Mammary epithelial cell (primary cell): ENCODE measurements at regions not wholly inside any gene's neighbourhood (a gene's known extent, or its start where the extent isn't known, plus 50 kb on each side); places are given as distances from the start of the nearest gene placed in this dataset.

Experiments used
- EZH2 ChIP-seq: IDR thresholded peaks from 2 replicates; pipeline ENCODE4 v1.6.1; 2012; ENCODE audit warnings: low read length, inconsistent platforms, borderline replicate concordance
- TF ChIP-seq, protein P1 (sequence below), 2 donors: IDR thresholded peaks in 1 of 2; conservative IDR thresholded peaks in 1 of 2; 2 replicates each; pipeline ENCODE4 v1.5.1; 2011 to 2012; ENCODE audit warnings: inconsistent platforms in 2 of 2, low read length in 2 of 2, mild to moderate bottlenecking in 2 of 2, control low read depth in 1 of 2, low read depth in 1 of 2; ENCODE audit not compliant: insufficient read depth in 1 of 2; ENCODE audit errors: extremely low read depth in 1 of 2

DNA sequence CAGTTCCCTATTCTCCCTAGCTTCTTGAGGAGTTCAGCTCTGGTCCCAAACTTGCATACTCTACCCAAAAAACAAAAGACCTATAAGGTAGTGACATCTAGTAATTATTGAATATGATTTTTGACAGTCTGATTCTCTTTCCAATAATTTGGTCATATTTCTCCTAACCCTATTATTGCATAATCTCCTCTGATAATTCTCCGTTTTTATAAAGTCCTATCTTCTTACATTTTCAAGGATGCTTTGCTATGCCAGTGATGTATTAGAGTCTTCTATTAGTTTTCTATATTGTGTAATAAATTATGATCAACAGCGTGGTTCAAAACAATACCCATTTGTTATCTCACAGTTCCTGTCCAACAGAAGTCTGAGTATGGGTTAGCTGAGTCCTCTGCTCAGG is 426.3 kb downstream of the BCL11A start:
- TF ChIP-seq, protein P1, sequence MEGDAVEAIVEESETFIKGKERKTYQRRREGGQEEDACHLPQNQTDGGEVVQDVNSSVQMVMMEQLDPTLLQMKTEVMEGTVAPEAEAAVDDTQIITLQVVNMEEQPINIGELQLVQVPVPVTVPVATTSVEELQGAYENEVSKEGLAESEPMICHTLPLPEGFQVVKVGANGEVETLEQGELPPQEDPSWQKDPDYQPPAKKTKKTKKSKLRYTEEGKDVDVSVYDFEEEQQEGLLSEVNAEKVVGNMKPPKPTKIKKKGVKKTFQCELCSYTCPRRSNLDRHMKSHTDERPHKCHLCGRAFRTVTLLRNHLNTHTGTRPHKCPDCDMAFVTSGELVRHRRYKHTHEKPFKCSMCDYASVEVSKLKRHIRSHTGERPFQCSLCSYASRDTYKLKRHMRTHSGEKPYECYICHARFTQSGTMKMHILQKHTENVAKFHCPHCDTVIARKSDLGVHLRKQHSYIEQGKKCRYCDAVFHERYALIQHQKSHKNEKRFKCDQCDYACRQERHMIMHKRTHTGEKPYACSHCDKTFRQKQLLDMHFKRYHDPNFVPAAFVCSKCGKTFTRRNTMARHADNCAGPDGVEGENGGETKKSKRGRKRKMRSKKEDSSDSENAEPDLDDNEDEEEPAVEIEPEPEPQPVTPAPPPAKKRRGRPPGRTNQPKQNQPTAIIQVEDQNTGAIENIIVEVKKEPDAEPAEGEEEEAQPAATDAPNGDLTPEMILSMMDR (conservative IDR thresholded peaks at IDR 0.05 in 1 of 2, IDR thresholded peaks at IDR 0.05 in 1 of 2; ENCODE audit: extremely low read depth in 1 of 2, insufficient read depth in 1 of 2, low read depth in 1 of 2, low read length in 2 of 2): no peak
- no peak for TF ChIP-seq EZH2
